ENCODE measurements at regions not wholly inside any gene's neighbourhood (a gene's known extent, or its start where the extent isn't known, plus 50 kb on each side); places are given as distances from the start of the nearest gene placed in this dataset.

GRCh38 chr21:38619480-38619879 is 121.2 kb upstream of the ERG start (continued):
- TF ChIP-seq ZNF624 (tag by site-specific recombination; IDR thresholded peaks at IDR 0.05) (no peak), ZNF645 (tag by site-specific recombination; IDR thresholded peaks at IDR 0.05) (no peak), ZBTB1 (tag by site-specific recombination; IDR thresholded peaks at IDR 0.05) (no peak), ZSCAN23 (tag by site-specific recombination; IDR thresholded peaks at IDR 0.05) (no peak), ATF2 (tag by site-specific recombination; IDR thresholded peaks at IDR 0.05; ENCODE audit: low read depth) (no peak)

- no peak for TF ChIP-seq ZXDB (tag by site-specific recombination; IDR thresholded peaks at IDR 0.05)
- no peak for TF ChIP-seq ZBTB17 (tag by site-specific recombination; IDR thresholded peaks at IDR 0.05)
- no peak for TF ChIP-seq REST (tag by site-specific recombination; IDR thresholded peaks at IDR 0.05)
- no peak for TF ChIP-seq ZNF112 (tag by site-specific recombination; IDR thresholded peaks at IDR 0.05)
- no peak for TF ChIP-seq ZNF354C (tag by site-specific recombination; IDR thresholded peaks at IDR 0.05; ENCODE audit: borderline replicate concordance, low read depth)
- no peak for TF ChIP-seq ZNF777 (tag by site-specific recombination; IDR thresholded peaks at IDR 0.05; ENCODE audit: borderline replicate concordance)
- no peak for TF ChIP-seq ZNF510 (tag by site-specific recombination; IDR thresholded peaks at IDR 0.05; ENCODE audit: insufficient replicate concordance)
- no peak for TF ChIP-seq ZNF488 (tag by site-specific recombination; IDR thresholded peaks at IDR 0.05)
- TF ChIP-seq TRIM28 (IDR thresholded peaks at IDR 0.05; ENCODE audit: borderline replicate concordance, low read length), result no peak
- TF ChIP-seq ZNF585B (tag by site-specific recombination; IDR thresholded peaks at IDR 0.05), result no peak
- no peak for TF ChIP-seq ZNF121 (tag by site-specific recombination; IDR thresholded peaks at IDR 0.05)
- no peak for TF ChIP-seq ZNF292 (tag by site-specific recombination; IDR thresholded peaks at IDR 0.05; ENCODE audit: borderline replicate concordance, low read depth)
- H3K36me3 ChIP-seq (ENCODE audit: control insufficient read depth in 2 of 2, insufficient read depth in 1 of 2, low read length in 2 of 2), result no peaks in the 10 kb centered on the region
- H3K4me1 ChIP-seq (ENCODE audit: control insufficient read depth, insufficient read depth, low read length), result no peaks in the 10 kb centered on the region
- POLR2A ChIA-PET, result no interaction called here
- CTCF ChIA-PET, result no interaction called here
- H3K27ac ChIP-seq (ENCODE audit: extremely low read depth, low read depth, low read length), result no peak overlapping the region
- H3K9me3 ChIP-seq (ENCODE audit: control insufficient read depth, insufficient read depth, low read depth, low read length), result no peaks in the 10 kb centered on the region
- H3K4me3 ChIP-seq (ENCODE audit: low read depth, low read length), result no peak overlapping the region
These were observed 121.8 kb upstream of the ERG start for GRCh38 chr21:38619992-38620479.

- ChIA-PET POLR2A (no interaction called here), CTCF (interaction anchor here (0.6 to 0.7 kb wide), 3 partner anchors 18 to 424 kb away, joined by 3 to 4 read pairs (median 3); no protein-coding TSS in a partner anchor)
- Histone ChIP-seq H3K4me1 (ENCODE audit: control insufficient read depth, insufficient read depth, low read length) (no peaks in the 10 kb centered on the region), H3K36me3 (ENCODE audit: control insufficient read depth in 2 of 2, insufficient read depth in 1 of 2, low read length in 2 of 2) (no peaks in the 10 kb centered on the region), H3K27ac (ENCODE audit: extremely low read depth, low read depth, low read length) (no peak overlapping the region), H3K9me3 (ENCODE audit: control insufficient read depth, insufficient read depth, low read depth, low read length) (no peaks in the 10 kb centered on the region), H3K4me3 (ENCODE audit: low read depth, low read length) (no peak overlapping the region)
- TF ChIP-seq KLF8 (tag by site-specific recombination; IDR thresholded peaks at IDR 0.05) (no peak), ZSCAN16 (tag by site-specific recombination; IDR thresholded peaks at IDR 0.05) (no peak), ZNF202 (tag by site-specific recombination; IDR thresholded peaks at IDR 0.05; ENCODE audit: borderline replicate concordance) (no peak), KLF10 (tag by site-specific recombination; IDR thresholded peaks at IDR 0.05) (no peak), ZNF561 (tag by site-specific recombination; IDR thresholded peaks at IDR 0.05; ENCODE audit: borderline replicate concordance) (no peak), GLIS2 (tag by site-specific recombination; IDR thresholded peaks at IDR 0.05) (no peak), PRDM1 (tag by site-specific recombination; IDR thresholded peaks at IDR 0.05) (no peak), ZNF140 (tag by site-specific recombination; IDR thresholded peaks at IDR 0.05) (no peak), KLF1 (tag by site-specific recombination; IDR thresholded peaks at IDR 0.05) (no peak), BCL11B (tag by site-specific recombination; IDR thresholded peaks at IDR 0.05; ENCODE audit: low read depth) (no peak)
These were observed 122.9 kb upstream of the ERG start for GRCh38 chr21:38621132-38621531.
